Right lung (tissue), 2 donors: ENCODE measurements at regions not wholly inside any gene's neighbourhood (a gene's known extent, or its start where the extent isn't known, plus 50 kb on each side); places are given as distances from the start of the nearest gene placed in this dataset.
"Not testable (repeated sequence)": the region's sequence is repeated elsewhere in the genome, so short reads cannot be mapped to it uniquely, and the experiment has no call there.

Experiments
- DNase-seq, 2 donors: peaks; one replicate each; pipeline ENCODE4 v3.0.0-alpha.2; 2013

GRCh38 chr1:67584938-67585337, 100.1 kb upstream of the GADD45A start:
- DNase-seq: no peak

GRCh38 chr1:67586596-67586995, 98.4 kb upstream of the GADD45A start:
- no peak for DNase-seq

- no peak for DNase-seq
These were observed 96.7 kb upstream of the GADD45A start for GRCh38 chr1:67588178-67588855.

- DNase-seq: no peak
These were observed 95.3 kb upstream of the GADD45A start for GRCh38 chr1:67589519-67590233.

- no peak for DNase-seq
These were observed 94.7 kb upstream of the GADD45A start for GRCh38 chr1:67590329-67590728.

- DNase-seq: no peak
These were observed 90.2 kb upstream of the GADD45A start for GRCh38 chr1:67594764-67595163.

- no peak for DNase-seq
These were observed 88.3 kb upstream of the GADD45A start for GRCh38 chr1:67596674-67597073.

- no peak for DNase-seq
These were observed 87.7 kb upstream of the GADD45A start for GRCh38 chr1:67597336-67597735.

- DNase-seq: no peak
These were observed 85.9 kb upstream of the GADD45A start for GRCh38 chr1:67599085-67599484.

- DNase-seq: no peak
These were observed 83.5 kb upstream of the GADD45A start for GRCh38 chr1:67601539-67601938.

- no peak for DNase-seq
These were observed 83.0 kb upstream of the GADD45A start for GRCh38 chr1:67601955-67602354.

GRCh38 chr1:67604778-67605177, 80.2 kb upstream of the GADD45A start:
- no peak for DNase-seq

GRCh38 chr1:67605209-67605780, 79.7 kb upstream of the GADD45A start:
- no peak for DNase-seq

GRCh38 chr1:67607286-67607685, 77.7 kb upstream of the GADD45A start:
- no peak for DNase-seq

- DNase-seq: no peak
These were observed 77.3 kb upstream of the GADD45A start for GRCh38 chr1:67607699-67608098.

- DNase-seq: no peak
These were observed 76.1 kb upstream of the GADD45A start for GRCh38 chr1:67608661-67609576.

GRCh38 chr1:67609577-67610341, 75.2 kb upstream of the GADD45A start:
- DNase-seq: no peak

- DNase-seq: no peak
These were observed 74.6 kb upstream of the GADD45A start for GRCh38 chr1:67610450-67610849.

- no peak for DNase-seq
These were observed 73.2 kb upstream of the GADD45A start for GRCh38 chr1:67611846-67612245.

GRCh38 chr1:67612788-67613241, 72.2 kb upstream of the GADD45A start:
- DNase-seq: peak in 1 of 2 donors; percentile 23

GRCh38 chr1:67613479-67613878, 71.5 kb upstream of the GADD45A start:
- not testable (repeated sequence) for DNase-seq
